ENCODE measurements at regions not wholly inside any gene's neighbourhood (a gene's known extent, or its start where the extent isn't known, plus 50 kb on each side); places are given as distances from the start of the nearest gene placed in this dataset.

DNA sequence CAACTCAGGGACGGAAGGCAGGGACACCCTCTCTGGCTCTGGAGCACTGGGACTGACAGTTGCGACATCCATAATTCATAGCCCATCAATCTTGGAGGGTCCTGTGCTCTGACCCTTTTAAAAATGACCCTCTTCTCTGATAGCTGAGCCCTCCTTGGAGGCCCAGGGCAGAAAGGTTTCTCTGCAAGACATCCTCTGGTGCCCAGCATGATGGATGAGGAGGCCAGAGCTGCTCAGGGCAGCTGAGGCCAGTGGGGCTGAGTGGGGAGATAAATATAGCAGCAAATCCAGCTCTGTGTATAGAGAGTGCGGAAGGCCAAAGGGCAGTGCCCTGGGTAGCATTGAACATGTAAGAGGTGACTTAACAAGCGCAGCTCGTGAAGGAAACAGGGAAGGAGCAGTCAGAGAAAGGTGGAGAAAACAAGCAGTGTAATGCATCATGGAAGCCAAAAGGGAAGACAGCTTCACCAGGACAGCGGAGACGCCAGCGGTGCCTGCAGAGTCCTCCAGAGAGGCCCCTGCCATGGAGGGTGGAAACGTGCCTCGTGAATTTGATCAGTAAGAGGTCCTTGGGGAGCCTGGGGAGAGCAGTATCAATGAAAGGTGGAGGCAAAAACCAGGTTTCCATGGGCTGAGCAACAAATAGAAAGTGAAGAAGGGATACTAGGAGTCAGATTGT is 50.4 kb upstream of the FMOD start:
- peaks cover 12% of the 10 kb centered on the region for H3K4me1 ChIP-seq (ENCODE audit: low read depth)
- H3K27ac ChIP-seq, result no peak overlapping the region
- no peaks in the 10 kb centered on the region for H3K9me3 ChIP-seq (ENCODE audit: low read depth)
- TF ChIP-seq, protein P1, sequence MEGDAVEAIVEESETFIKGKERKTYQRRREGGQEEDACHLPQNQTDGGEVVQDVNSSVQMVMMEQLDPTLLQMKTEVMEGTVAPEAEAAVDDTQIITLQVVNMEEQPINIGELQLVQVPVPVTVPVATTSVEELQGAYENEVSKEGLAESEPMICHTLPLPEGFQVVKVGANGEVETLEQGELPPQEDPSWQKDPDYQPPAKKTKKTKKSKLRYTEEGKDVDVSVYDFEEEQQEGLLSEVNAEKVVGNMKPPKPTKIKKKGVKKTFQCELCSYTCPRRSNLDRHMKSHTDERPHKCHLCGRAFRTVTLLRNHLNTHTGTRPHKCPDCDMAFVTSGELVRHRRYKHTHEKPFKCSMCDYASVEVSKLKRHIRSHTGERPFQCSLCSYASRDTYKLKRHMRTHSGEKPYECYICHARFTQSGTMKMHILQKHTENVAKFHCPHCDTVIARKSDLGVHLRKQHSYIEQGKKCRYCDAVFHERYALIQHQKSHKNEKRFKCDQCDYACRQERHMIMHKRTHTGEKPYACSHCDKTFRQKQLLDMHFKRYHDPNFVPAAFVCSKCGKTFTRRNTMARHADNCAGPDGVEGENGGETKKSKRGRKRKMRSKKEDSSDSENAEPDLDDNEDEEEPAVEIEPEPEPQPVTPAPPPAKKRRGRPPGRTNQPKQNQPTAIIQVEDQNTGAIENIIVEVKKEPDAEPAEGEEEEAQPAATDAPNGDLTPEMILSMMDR (IDR thresholded peaks at IDR 0.05; ENCODE audit: low read depth, low read length), result no peak
- H3K27me3 ChIP-seq, result no peaks in the 10 kb centered on the region
- H3K4me3 ChIP-seq, result no peak overlapping the region
- DNase-seq (ENCODE audit: low read depth in 1 of 2, low spot score in 1 of 2), result peak in 1 of 2 donors; percentile 22
- no peaks in the 10 kb centered on the region for H3K36me3 ChIP-seq

DNA sequence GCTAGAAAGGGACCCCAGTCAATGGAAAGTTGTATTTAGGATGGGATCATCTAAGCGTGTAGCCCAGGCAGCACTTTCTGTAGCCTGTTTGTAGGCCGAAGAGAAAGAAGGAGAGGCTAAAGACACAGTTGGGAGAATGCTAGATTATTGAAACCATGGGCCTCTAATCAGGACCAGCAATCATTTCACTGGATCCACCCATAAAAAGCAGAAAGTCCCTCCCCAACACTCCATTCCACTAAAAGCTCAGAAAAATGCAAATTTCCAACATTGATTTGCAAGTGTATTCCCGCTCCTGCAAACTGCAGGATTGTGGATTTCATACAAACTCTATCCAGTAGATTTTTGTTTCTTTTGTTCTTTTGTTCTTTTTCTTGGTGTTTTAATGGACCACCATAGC is 51.2 kb upstream of the FMOD start:
- peaks cover 12% of the 10 kb centered on the region for H3K4me1 ChIP-seq (ENCODE audit: low read depth)
- TF ChIP-seq, protein P1 (IDR thresholded peaks at IDR 0.05; ENCODE audit: low read depth, low read length), result no peak
- no peak for DNase-seq (ENCODE audit: low read depth in 1 of 2, low spot score in 1 of 2)
- no peaks in the 10 kb centered on the region for H3K36me3 ChIP-seq
- no peaks in the 10 kb centered on the region for H3K27me3 ChIP-seq
- no peak overlapping the region for H3K4me3 ChIP-seq
- H3K9me3 ChIP-seq (ENCODE audit: low read depth), result no peaks in the 10 kb centered on the region
- H3K27ac ChIP-seq, result no peak overlapping the region

DNA sequence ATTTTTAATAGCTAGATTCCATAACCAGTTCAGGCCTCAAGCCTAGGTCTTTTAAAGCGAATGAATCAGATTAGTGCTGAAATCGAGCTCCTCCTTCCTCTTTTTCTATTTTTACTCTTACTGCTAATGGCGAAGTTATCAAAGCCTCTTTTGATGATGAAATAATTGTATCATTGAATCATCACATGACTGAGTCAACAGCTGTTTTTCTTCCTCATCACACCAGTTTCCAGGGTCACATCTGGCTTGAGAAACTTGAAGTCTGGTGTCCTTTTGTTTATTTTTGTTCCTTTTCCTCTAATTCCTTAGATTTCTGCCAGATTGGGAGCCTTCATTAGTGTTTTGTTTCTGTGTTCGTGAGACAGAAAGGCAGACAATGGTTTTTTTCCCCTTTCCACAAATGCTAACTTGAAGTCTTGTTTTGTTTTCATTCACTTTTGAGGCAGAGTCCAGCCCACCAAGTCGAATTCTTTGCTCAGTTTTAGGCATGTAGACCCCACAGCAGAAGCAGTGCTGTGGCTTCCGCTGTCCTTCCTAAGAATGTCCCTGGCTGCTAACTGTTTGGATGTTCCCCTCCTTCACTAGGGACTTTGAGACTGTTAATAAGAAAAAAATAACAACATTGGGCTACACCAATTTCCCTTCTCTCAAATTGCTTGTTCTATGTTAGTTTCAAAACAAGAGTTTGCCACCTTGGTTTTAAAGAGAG is 51.9 kb upstream of the FMOD start:
- Histone ChIP-seq H3K4me3 (no peak overlapping the region), H3K27me3 (no peaks in the 10 kb centered on the region), H3K9me3 (ENCODE audit: low read depth) (no peaks in the 10 kb centered on the region), H3K36me3 (no peaks in the 10 kb centered on the region), H3K27ac (no peak overlapping the region), H3K4me1 (ENCODE audit: low read depth) (peaks cover 12% of the 10 kb centered on the region)
- TF ChIP-seq, protein P1 (IDR thresholded peaks at IDR 0.05; ENCODE audit: low read depth, low read length), result no peak
- DNase-seq (ENCODE audit: low read depth in 1 of 2, low spot score in 1 of 2), result peak in 1 of 2 donors; percentile 90

DNA sequence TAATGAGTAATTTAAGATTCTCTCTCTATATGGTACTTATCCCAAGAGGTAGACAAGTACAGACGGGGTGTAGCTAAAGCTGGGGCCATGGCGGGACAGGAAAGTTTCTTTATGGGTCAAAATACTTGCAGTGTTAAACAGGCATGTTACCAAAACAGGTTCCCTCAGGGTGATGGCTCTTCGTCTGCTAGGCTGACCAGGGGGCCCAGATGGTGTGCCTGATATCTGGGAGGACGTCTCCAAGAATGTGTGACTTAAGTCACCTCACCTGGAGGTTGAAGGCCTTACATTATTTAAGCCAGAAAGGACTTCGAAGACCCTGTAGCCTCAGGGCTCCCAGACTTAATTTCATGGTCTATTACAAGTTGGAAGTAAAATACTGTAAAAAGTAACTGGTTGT is 52.7 kb upstream of the FMOD start:
- DNase-seq (ENCODE audit: low read depth in 1 of 2, low spot score in 1 of 2), result no peak

GRCh38 chr1:203404546-203404945 is 53.6 kb upstream of the FMOD start:
- Histone ChIP-seq H3K27ac (no peak overlapping the region), H3K27me3 (no peaks in the 10 kb centered on the region), H3K4me1 (ENCODE audit: low read depth) (peaks cover 12% of the 10 kb centered on the region), H3K36me3 (no peaks in the 10 kb centered on the region), H3K9me3 (ENCODE audit: low read depth) (no peaks in the 10 kb centered on the region), H3K4me3 (no peak overlapping the region)
- no peak for DNase-seq (ENCODE audit: low read depth in 1 of 2, low spot score in 1 of 2)
- TF ChIP-seq, protein P1 (IDR thresholded peaks at IDR 0.05; ENCODE audit: low read depth, low read length), result no peak

More for the DNA sequence above, 52.7 kb upstream of the FMOD start:
- Histone ChIP-seq H3K9me3 (ENCODE audit: low read depth) (no peaks in the 10 kb centered on the region), H3K4me3 (no peak overlapping the region), H3K36me3 (no peaks in the 10 kb centered on the region), H3K4me1 (ENCODE audit: low read depth) (peaks cover 12% of the 10 kb centered on the region), H3K27me3 (no peaks in the 10 kb centered on the region), H3K27ac (no peak overlapping the region)
- TF ChIP-seq, protein P1 (IDR thresholded peaks at IDR 0.05; ENCODE audit: low read depth, low read length), result no peak
